ENCODE measurements at regions not wholly inside any gene's neighbourhood (a gene's known extent, or its start where the extent isn't known, plus 50 kb on each side); places are given as distances from the start of the nearest gene placed in this dataset.

- TF ChIP-seq POLR2A (IDR thresholded peaks at IDR 0.05), result no peak
- TF ChIP-seq CTCF (IDR thresholded peaks at IDR 0.05 in 4 of 5, conservative IDR thresholded peaks at IDR 0.05 in 1 of 5), result no peak
- Histone ChIP-seq H3K27ac (no peak overlapping the region), H3K4me1 (peaks cover 0 to 4% of the 10 kb centered on the region in 2 donors), H3K27me3 (no peaks in the 10 kb centered on the region), H3K36me3 (no peaks in the 10 kb centered on the region), H3K9me3 (no peaks in the 10 kb centered on the region), H3K4me3 (no peak overlapping the region)
- in situ Hi-C loops (cut with MboI; ENCODE audit: low sequenced_read_pairs in 4 of 4) (no loop called here), intact Hi-C loops (cut with DNase I; ENCODE audit: low total_unique reads) (no loop called here)
- peak in 1 of 2 donors; percentile 4 for DNase-seq
- ATAC-seq, result no peak
These were observed 143.4 kb upstream of the CHST15 start for GRCh38 chr10:124236816-124237215.

GRCh38 chr10:124236136-124236535 is 142.7 kb upstream of the CHST15 start:
- in situ Hi-C loops (cut with MboI; ENCODE audit: low sequenced_read_pairs in 4 of 4) (no loop called here), intact Hi-C loops (cut with DNase I; ENCODE audit: low total_unique reads) (no loop called here)
- no peak for TF ChIP-seq CTCF (IDR thresholded peaks at IDR 0.05 in 4 of 5, conservative IDR thresholded peaks at IDR 0.05 in 1 of 5)
- TF ChIP-seq POLR2A (IDR thresholded peaks at IDR 0.05), result no peak
- H3K36me3 ChIP-seq, result no peaks in the 10 kb centered on the region
- H3K4me1 ChIP-seq, result peaks cover 0 to 4% of the 10 kb centered on the region in 2 donors
- H3K9me3 ChIP-seq, result no peaks in the 10 kb centered on the region
- DNase-seq (no peak), ATAC-seq (no peak)
- H3K27me3 ChIP-seq, result no peaks in the 10 kb centered on the region
- H3K27ac ChIP-seq, result no peak overlapping the region
- no peak overlapping the region for H3K4me3 ChIP-seq

- Histone ChIP-seq H3K27me3 (no peaks in the 10 kb centered on the region), H3K4me3 (no peak overlapping the region), H3K4me1 (peaks cover 0 to 4% of the 10 kb centered on the region in 2 donors), H3K9me3 (no peaks in the 10 kb centered on the region), H3K27ac (no peak overlapping the region), H3K36me3 (no peaks in the 10 kb centered on the region)
- intact Hi-C loops (cut with DNase I; ENCODE audit: low total_unique reads) (no loop called here), in situ Hi-C loops (cut with MboI; ENCODE audit: low sequenced_read_pairs in 4 of 4) (no loop called here)
- TF ChIP-seq CTCF (IDR thresholded peaks at IDR 0.05 in 4 of 5, conservative IDR thresholded peaks at IDR 0.05 in 1 of 5), result no peak
- DNase-seq (no peak), ATAC-seq (no peak)
These were observed 141.8 kb upstream of the CHST15 start for GRCh38 chr10:124235232-124235631.

GRCh38 chr10:124233546-124234138 is 140.2 kb upstream of the CHST15 start:
- Histone ChIP-seq H3K27me3 (no peaks in the 10 kb centered on the region), H3K9me3 (no peaks in the 10 kb centered on the region), H3K36me3 (no peaks in the 10 kb centered on the region), H3K4me1 (peaks cover 0 to 4% of the 10 kb centered on the region in 2 donors), H3K27ac (no peak overlapping the region), H3K4me3 (no peak overlapping the region)
- in situ Hi-C loops (cut with MboI; ENCODE audit: low sequenced_read_pairs in 4 of 4) (no loop called here), intact Hi-C loops (cut with DNase I; ENCODE audit: low total_unique reads) (no loop called here)
- DNase-seq (no peak), ATAC-seq (no peak)
- no peak for TF ChIP-seq POLR2A (IDR thresholded peaks at IDR 0.05)
- no peak for TF ChIP-seq CTCF (IDR thresholded peaks at IDR 0.05 in 4 of 5, conservative IDR thresholded peaks at IDR 0.05 in 1 of 5)

All from gastrocnemius medialis (tissue), 4 donors.